GM18858 (cell line): ENCODE measurements at regions not wholly inside any gene's neighbourhood (a gene's known extent, or its start where the extent isn't known, plus 50 kb on each side); places are given as distances from the start of the nearest gene placed in this dataset.
A peak's percentile ranks its signal among the peaks of the same experiment; 100 is the strongest.
"Not testable (repeated sequence)": the region's sequence is repeated elsewhere in the genome, so short reads cannot be mapped to it uniquely, and the experiment has no call there.

ENCODE experiments used
- ATAC-seq: cut with Tn5 transposase; IDR thresholded peaks from one replicate; pipeline ENCODE4 v1.9.1; 2021; ENCODE audit not compliant: unreplicated experiment

GRCh38 chr7:49438281-49438680, 335.2 kb upstream of the VWC2 start:
- ATAC-seq, result no peak

- no peak for ATAC-seq
These were observed 329.9 kb upstream of the VWC2 start for GRCh38 chr7:49443515-49443914.

GRCh38 chr7:49453486-49453885, 320.0 kb upstream of the VWC2 start:
- no peak for ATAC-seq

GRCh38 chr7:49479441-49479840, 294.0 kb upstream of the VWC2 start:
- ATAC-seq, result no peak

GRCh38 chr7:49479936-49480544, 293.4 kb upstream of the VWC2 start:
- no peak for ATAC-seq

- no peak for ATAC-seq
These were observed 292.4 kb upstream of the VWC2 start for GRCh38 chr7:49481075-49481474.

- ATAC-seq, result peak; percentile 75
These were observed 290.3 kb upstream of the VWC2 start for GRCh38 chr7:49483142-49483541.

- ATAC-seq, result no peak
These were observed 286.2 kb upstream of the VWC2 start for GRCh38 chr7:49486974-49487829.

- ATAC-seq, result no peak
These were observed 285.7 kb upstream of the VWC2 start for GRCh38 chr7:49487830-49488140.

GRCh38 chr7:49488573-49488972, 284.9 kb upstream of the VWC2 start:
- no peak for ATAC-seq

- no peak for ATAC-seq
These were observed 276.0 kb upstream of the VWC2 start for GRCh38 chr7:49497471-49497870.

- no peak for ATAC-seq
These were observed 272.7 kb upstream of the VWC2 start for GRCh38 chr7:49500741-49501140.

GRCh38 chr7:49507206-49507605, 266.2 kb upstream of the VWC2 start:
- not testable (repeated sequence) for ATAC-seq

GRCh38 chr7:49513911-49514310, 259.5 kb upstream of the VWC2 start:
- no peak for ATAC-seq

GRCh38 chr7:49520951-49521350, 252.5 kb upstream of the VWC2 start:
- ATAC-seq, result no peak

- no peak for ATAC-seq
These were observed 251.3 kb upstream of the VWC2 start for GRCh38 chr7:49522111-49522510.

GRCh38 chr7:49523870-49524269, 249.6 kb upstream of the VWC2 start:
- no peak for ATAC-seq

GRCh38 chr7:49527182-49527581, 246.3 kb upstream of the VWC2 start:
- no peak for ATAC-seq

- no peak for ATAC-seq
These were observed 243.0 kb upstream of the VWC2 start for GRCh38 chr7:49530481-49530880.

GRCh38 chr7:49563693-49564378, 209.6 kb upstream of the VWC2 start:
- no peak for ATAC-seq

GRCh38 chr7:49564379-49564714, 209.1 kb upstream of the VWC2 start:
- ATAC-seq, result peak; percentile 99

GRCh38 chr7:49577576-49577975, 195.9 kb upstream of the VWC2 start:
- no peak for ATAC-seq
